ELF-1 (cell line): ENCODE measurements at regions not wholly inside any gene's neighbourhood (a gene's known extent, or its start where the extent isn't known, plus 50 kb on each side); places are given as distances from the start of the nearest gene placed in this dataset.
A peak's percentile ranks its signal among the peaks of the same experiment; 100 is the strongest.
"Not testable (repeated sequence)": the region's sequence is repeated elsewhere in the genome, so short reads cannot be mapped to it uniquely, and the experiment has no call there.

ENCODE experiments used
- DNase-seq: peaks from one replicate; pipeline ENCODE4 v3.0.0-alpha.2; 2016; ENCODE audit warnings: low read depth, low spot score

DNA sequence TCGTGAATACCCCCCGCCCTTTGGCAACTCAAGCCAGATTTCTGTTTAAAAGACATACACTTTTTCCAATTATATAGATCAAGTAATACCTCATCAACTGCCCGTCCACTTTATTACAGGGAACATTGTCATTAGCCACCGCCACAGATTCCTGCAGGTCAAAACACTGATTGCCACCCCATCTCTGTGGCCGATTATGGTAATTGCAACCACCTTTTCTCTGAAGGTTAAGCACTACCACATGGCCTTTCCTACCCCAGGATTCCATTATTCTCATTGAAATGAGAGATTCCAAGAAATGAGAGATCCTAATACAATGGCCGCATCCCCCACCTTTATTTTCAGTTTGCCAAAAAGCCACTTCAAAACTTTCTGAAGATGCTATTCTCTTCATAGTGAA lies 478.8 kb upstream of the HSF2 start:
- no peak for DNase-seq

DNA sequence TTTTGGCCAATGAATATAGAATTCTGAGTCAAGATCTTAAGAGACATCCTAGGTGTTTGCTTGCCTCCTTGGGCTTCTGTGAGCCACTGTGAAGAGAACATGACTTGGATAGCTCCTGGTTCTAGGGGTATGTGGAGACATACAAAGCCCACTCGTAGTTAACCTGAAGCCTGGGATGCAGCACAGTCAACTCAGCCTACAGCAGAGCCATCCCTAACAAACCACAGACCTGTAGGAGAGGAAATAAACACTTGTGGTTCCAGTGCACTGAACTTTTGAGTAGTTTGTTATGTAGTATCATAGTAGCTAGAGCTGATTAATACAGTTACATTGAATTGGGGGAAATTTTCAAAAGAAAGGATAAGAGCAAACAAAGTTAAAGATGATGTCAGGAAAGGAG lies 474.4 kb upstream of the HSF2 start:
- DNase-seq = no peak

- no peak for DNase-seq
These were observed 473.8 kb upstream of the HSF2 start for GRCh38 chr6:121925534-121926255.

- no peak for DNase-seq
These were observed 470.2 kb upstream of the HSF2 start for GRCh38 chr6:121929301-121929700.

DNA sequence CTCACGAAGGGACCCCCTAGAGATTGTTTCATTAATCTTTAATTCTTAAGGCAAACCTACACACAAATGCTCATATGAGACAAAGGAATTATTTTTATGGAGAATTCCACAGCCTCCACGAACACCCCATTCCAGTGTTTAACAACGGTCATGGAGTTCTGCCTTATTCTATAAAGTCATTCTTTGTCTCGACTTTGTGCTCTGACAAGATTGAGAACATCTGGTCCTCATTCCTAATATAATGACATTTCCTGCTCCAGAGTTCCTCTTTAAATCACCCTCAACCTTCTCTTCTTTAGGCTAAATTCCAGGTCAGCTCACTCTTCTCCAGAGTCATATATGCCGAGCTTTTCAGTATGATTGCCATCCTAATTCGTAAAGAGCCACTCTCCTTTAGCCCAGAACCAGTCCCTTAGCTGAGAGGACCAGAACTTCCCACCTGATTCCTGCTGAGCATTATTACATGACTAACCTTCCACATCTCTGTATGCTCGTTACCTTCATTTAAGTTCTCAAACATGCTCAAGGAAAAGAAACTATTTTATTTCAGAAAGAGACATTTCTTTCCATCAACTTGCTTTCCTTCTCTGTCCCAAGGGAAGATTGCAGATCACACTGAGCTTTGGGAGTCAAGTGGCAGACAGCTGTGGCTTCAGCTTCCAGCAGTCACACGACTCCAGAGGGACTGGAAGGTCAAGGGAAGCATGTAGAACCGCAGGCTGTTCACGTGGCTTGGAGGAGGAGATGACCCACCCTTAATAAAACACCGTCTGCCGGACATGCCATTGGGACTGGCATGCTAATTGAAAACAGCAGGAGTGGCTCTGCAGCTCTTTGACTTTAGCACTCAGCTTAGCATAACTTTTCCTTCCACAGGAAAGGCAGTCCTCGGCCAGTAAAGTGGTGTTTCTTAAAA lies 467.1 kb upstream of the HSF2 start:
- peak; percentile 89 for DNase-seq

- no peak for DNase-seq
These were observed 465.0 kb upstream of the HSF2 start for GRCh38 chr6:121934451-121934850.

GRCh38 chr6:121940728-121941127 lies 458.7 kb upstream of the HSF2 start:
- no peak for DNase-seq

GRCh38 chr6:121944354-121944753 lies 455.1 kb upstream of the HSF2 start:
- no peak for DNase-seq

GRCh38 chr6:121951123-121951522 lies 448.3 kb upstream of the HSF2 start:
- DNase-seq = peak; percentile 30

GRCh38 chr6:121951918-121952379 lies 447.5 kb upstream of the HSF2 start:
- DNase-seq = no peak

GRCh38 chr6:121955401-121955800 lies 444.1 kb upstream of the HSF2 start:
- DNase-seq = not testable (repeated sequence)

GRCh38 chr6:121956782-121957181 lies 442.7 kb upstream of the HSF2 start:
- no peak for DNase-seq

DNA sequence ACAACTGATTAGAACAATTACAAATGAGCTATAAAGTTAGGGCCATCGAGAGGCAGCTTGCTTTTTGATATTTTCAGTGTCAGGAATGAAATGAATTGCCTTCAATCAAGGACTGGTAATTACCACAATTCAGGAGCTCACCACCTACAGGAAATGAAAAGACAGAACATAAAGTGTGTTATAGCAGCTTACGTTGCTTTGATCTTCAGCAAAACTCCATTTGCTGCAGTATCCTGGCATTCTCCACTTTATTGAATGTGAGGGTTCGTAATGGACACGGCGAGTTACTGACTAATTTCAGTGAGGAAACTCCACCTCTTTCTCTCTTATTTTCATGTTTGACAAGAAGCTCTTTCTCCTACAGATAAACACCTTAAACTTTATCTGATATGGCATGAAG lies 440.0 kb upstream of the HSF2 start:
- no peak for DNase-seq

- no peak for DNase-seq
These were observed 437.8 kb upstream of the HSF2 start for GRCh38 chr6:121961619-121962125.

DNA sequence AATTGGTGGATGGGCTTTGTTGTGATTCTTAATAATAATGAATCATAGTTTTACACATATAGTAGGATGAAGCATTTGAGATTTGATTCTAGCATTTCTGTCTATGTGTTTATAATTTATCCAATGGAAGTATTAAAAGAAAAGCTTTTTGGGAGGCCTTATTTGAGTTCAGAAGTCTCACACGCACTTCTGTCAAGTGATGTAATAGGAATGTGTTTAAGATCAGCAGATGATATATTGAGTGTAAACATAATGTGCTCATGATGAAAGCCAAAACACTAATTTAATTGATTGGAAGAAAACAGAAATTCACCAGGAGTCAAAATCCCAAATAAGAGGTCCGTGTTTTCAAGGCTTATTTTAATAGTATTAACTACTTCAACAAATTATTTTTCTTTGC lies 435.6 kb upstream of the HSF2 start:
- DNase-seq = no peak

DNA sequence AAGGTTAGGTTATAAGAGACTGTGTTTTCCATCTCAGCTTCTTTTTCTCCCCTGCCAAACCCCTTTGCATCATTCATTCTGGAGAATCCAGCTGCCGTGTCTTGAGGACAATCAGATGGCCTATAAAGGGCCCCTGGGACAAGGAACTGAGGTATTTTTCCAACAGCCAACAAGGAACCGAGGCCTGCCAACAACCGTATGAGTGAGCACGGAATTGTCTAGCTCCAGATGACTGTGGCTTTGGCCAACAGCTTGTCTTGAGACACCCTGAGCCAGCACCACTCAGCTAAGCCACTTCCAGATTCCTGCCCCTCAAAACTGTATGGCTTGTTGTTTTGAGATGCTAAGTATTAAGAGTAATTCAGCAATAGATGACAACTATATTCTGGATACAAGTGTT lies 433.7 kb upstream of the HSF2 start:
- no peak for DNase-seq

DNA sequence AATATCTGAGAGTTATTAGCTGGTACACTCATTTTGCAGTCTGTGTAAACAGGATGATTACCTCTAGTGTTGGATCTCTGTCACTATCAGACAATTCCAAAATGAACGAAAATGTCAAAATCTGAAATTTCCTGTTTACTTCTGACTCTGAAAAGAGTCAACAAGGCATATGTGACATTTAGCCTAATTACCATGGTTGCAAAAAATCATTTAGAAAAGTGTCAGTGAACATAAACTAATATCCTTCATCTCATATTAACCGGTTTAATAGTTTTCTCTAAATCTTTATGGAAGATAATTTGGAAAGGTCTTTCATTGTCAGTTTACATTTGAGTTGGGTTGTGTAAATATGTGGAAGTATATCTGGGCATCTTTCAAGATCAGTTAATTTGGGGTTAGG lies 431.8 kb upstream of the HSF2 start:
- no peak for DNase-seq

- DNase-seq = no peak
These were observed 427.5 kb upstream of the HSF2 start for GRCh38 chr6:121971931-121972335.

DNA sequence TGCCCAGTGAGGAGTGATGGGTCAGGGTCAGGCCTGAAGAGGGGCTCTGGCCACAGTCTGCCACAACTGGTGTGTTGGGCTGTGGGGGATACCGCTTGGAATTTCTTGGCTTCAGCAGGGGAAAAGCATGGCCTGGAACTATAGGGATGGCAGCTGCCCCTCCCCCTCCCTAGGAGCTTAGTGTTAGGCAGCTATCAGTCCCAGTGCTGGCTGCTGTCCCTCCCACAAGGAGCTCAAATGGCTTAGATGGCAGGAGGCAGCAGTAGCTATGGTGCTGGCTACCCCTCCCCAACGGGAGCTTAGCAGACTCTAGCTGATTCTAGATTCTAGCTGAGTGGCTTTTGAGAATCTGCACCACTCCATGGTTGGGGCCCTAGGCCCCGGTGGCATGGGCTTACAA lies 414.5 kb upstream of the HSF2 start:
- peak; percentile 51 for DNase-seq

- DNase-seq = no peak
These were observed 406.1 kb upstream of the HSF2 start for GRCh38 chr6:121993362-121993761.

DNA sequence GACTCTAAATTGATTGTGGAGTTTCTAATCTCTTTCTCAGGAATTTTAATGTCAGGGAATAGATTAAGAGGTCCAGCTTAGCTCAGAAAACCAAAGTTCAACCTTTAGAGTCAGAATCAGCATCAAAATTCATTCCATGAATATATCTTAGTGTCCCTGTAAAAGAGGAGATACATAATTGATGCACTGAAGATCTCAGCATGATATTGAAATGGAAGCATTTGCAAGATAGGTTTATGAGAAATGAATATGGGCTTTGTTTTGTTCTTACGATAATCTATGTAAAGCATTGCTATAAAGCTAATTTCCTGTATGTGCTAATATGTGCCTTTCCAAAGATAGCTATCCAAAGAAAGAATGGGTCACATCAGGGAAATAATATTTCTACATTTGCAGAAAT lies 404.5 kb upstream of the HSF2 start:
- no peak for DNase-seq

DNA sequence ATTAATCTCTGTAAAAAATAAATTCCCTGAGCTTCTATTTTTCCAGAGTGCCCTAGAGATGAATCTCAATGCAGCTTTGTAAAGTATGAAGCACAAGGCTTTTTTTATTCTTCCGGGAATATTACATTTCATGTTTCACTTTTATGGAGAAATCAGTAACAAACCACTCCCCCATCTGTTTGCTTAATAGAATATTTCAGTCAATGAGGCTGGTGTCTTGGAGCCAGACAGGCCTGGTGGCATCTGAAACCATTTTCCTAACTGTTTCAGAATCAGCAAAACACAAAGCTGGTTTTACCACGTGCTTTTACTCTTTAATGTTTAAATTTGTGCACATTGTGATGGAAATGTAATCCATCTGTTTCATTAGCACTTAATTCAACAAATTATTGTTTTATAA lies 400.8 kb upstream of the HSF2 start:
- no peak for DNase-seq
